Astrocyte of the spinal cord (primary cell): ENCODE measurements at regions not wholly inside any gene's neighbourhood (a gene's known extent, or its start where the extent isn't known, plus 50 kb on each side); places are given as distances from the start of the nearest gene placed in this dataset.

ENCODE experiments used
- DNase-seq: peaks from one replicate; pipeline ENCODE4 v3.0.0; 2011; ENCODE audit warnings: low read depth, low spot score
- H3K4me3 ChIP-seq: 2 replicates; pipeline ENCODE4 v1.5.1; 2011; ENCODE audit warnings: low read depth, mild to moderate bottlenecking, low read length, moderate library complexity
- in situ Hi-C: cut with HindIII; loops from 2 replicates; pipeline ENCODE4 v1.10.0; 2017; ENCODE audit warnings: low sequenced_read_pairs
- TF ChIP-seq, protein P1 (sequence below): IDR thresholded peaks from 2 replicates; pipeline ENCODE4 v1.5.1; 2012; ENCODE audit warnings: low read depth, mild to moderate bottlenecking, low read length, inconsistent platforms

DNA sequence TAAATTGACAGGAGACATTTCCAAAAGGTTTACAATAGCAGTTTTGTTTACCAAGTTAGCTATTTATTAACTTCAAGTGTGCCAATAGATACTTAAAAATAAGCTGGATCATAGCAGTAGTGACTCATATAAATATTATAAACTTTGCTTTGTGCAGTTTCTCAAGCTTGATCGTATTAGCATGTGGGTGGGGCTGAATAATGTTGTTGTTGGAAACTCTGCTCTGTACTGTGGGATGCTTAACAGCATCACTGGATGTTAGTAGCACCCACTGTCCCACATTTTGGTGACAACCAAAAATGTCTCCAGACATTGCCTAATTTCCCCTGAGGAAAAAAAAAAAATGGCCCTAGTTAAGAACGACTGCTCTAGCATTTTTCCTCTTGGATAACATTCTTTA is 855.2 kb upstream of the ADGRL3 start:
- in situ Hi-C loops, result no loop called here
- DNase-seq, result no peak
- no peak overlapping the region for H3K4me3 ChIP-seq
- TF ChIP-seq, protein P1, sequence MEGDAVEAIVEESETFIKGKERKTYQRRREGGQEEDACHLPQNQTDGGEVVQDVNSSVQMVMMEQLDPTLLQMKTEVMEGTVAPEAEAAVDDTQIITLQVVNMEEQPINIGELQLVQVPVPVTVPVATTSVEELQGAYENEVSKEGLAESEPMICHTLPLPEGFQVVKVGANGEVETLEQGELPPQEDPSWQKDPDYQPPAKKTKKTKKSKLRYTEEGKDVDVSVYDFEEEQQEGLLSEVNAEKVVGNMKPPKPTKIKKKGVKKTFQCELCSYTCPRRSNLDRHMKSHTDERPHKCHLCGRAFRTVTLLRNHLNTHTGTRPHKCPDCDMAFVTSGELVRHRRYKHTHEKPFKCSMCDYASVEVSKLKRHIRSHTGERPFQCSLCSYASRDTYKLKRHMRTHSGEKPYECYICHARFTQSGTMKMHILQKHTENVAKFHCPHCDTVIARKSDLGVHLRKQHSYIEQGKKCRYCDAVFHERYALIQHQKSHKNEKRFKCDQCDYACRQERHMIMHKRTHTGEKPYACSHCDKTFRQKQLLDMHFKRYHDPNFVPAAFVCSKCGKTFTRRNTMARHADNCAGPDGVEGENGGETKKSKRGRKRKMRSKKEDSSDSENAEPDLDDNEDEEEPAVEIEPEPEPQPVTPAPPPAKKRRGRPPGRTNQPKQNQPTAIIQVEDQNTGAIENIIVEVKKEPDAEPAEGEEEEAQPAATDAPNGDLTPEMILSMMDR, result no peak

DNA sequence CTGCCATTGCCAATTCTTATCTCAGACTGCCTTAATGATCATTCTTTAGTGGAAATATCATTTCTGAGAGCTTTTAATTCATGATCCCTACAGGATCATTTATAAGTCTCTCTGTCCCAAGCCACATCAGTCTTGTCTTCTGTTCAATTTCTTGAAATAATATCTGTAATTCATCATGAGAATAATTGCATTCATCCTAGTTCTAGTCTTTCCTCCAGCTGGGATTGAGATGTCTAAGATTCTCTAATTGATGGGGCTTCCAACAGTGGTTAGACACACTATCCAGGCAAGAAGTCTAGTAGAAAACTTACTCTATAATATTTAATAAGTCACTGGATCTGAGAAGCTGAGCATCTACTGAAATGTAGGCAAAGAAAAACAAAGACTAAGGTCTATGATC is 854.7 kb upstream of the ADGRL3 start:
- no peak for DNase-seq
- TF ChIP-seq, protein P1, result no peak
- in situ Hi-C loops, result no loop called here

DNA sequence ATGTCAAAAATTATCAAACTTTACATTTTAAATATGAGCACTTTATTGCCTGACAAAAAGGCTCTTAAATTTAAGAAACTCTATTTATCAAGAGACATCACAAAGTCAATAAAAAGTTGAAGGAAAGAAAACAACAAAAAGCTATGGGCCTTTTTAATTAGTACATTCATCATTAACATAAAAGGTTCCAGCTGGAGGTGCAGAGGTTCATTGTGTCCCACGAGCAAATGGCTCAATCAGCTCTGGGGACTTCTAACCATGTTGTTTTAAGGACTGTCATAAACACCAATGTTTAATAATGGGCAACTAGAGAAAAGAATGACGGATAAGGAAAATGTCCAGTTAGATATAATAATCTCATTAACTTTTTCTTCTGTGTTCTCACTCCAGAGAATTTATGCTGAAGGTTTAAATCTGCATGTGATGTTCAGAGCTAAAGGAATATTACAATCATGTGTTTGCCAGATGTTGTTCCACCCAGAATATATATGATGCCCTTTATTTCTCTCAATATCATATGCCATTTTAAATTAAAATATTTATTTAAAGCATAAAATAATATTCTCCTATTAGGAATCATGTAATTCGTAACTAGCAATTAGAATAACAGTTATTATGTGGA is 840.3 kb upstream of the ADGRL3 start:
- in situ Hi-C loops, result no loop called here
- no peak for DNase-seq
- TF ChIP-seq, protein P1, result no peak
- H3K4me3 ChIP-seq, result no peak overlapping the region

More for the DNA sequence above, 854.7 kb upstream of the ADGRL3 start:
- H3K4me3 ChIP-seq, result no peak overlapping the region

DNA sequence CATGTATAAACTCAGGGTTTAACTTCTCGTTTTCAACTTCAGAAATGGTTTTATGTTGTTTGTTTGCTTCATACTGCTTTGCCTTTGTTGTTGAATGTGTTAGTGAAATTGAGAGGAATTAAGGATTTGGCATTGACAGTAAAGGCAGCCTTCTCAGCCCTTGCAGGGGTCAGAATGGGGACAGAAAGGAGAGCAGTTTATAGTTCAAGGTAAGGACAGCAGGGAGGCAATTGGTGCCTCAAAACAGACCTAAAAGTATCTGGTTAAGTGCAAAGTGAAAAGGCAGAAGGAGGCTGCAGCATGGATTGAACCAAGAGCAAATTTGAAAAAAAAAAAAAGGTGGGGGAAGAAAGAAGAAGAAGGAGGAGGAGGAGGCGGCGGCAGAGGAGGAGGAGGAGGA is 835.0 kb upstream of the ADGRL3 start:
- TF ChIP-seq, protein P1, result no peak
- no peak for DNase-seq
- in situ Hi-C loops, result no loop called here
- no peak overlapping the region for H3K4me3 ChIP-seq

DNA sequence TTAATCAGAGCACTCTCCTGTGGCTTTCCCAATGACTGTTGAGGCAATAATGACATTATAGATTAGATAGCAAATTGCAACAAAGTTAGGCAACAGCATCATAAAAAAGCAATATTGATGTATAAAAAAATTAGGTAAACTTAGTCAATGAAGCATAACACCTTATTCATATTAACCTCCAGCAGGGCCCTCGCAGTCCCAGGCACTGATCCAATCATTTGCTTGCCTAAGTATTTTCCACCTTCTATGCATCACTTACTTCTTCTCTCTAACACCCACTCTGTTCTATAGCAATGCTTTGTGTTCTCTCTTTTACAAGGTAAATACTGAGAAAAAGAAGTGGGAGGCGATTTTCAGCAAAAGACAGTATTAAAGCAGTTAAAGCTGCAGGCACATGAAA is 833.5 kb upstream of the ADGRL3 start:
- H3K4me3 ChIP-seq, result no peak overlapping the region
- in situ Hi-C loops, result no loop called here
- no peak for DNase-seq
- TF ChIP-seq, protein P1, result no peak

DNA sequence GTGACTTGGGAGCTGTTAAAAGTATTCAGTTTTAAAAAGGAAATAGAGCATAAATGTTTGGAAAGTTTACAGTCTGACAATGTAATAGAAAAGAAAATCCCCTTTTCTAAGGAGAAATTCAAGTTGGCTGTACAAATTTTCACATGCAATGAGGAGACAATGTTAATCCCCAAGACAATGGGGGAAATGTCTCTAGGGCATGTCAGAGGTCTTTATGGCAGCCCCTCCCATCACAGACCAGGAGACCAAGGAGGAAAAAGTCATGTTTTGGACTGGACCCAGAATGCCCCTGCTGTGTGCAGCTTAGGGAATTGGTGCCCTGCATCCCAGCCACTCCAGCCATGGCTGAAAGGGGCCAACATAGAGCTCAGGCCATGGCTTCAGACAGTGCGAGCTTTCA is 831.1 kb upstream of the ADGRL3 start:
- in situ Hi-C loops, result no loop called here
- H3K4me3 ChIP-seq, result no peak overlapping the region
- DNase-seq, result no peak
- TF ChIP-seq, protein P1, result no peak
